ENCODE measurements at regions not wholly inside any gene's neighbourhood (a gene's known extent, or its start where the extent isn't known, plus 50 kb on each side); places are given as distances from the start of the nearest gene placed in this dataset.

DNA sequence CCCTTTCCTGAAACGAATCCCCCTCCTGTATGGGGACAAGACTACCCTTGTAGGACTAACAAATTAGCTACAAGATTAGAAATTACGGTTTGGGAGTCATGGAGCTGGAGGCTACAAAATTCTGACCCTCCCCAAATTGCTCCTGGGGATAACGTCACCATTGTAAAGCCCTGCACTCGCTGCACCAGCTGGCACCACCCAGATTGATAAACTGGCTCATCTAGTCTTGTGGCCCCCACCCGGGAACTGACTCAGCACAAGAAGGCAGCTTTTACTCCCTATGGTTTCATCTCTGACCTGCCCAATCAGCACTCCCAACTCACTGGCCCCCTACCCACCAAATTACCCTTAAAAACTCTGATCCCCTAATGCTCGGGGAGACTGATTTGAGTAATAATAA is 150.6 kb upstream of the TSC22D1 start:
- 0 out of 5 replicates have a peak, but pooled peaks cover 0 to 3% of the 10 kb centered on the region in 2 experiments for H3K27me3 ChIP-seq (ENCODE audit: control insufficient read depth in 1 of 2, insufficient read depth in 2 of 2, low read length in 2 of 2)
- FAIRE-seq (no peak), ATAC-seq (no peak), DNase-seq (ENCODE audit: low spot score) (no peak)
- intact Hi-C loops (cut with micrococcal nuclease; ENCODE audit: unreplicated experiment) (no loop called here), in situ Hi-C loops (cut with HindIII; ENCODE audit: extremely low pct_ligation_motif_present, low pct_unique_long_range_greater_than_20kb) (no loop called here)
- H3K79me2 ChIP-seq (ENCODE audit: insufficient read depth, low read length) = no peaks in the 10 kb centered on the region
- no peaks in the 10 kb centered on the region for H3K9me3 ChIP-seq (ENCODE audit: low read length)
- no peak overlapping the region for H2AFZ ChIP-seq (ENCODE audit: low read length)
- H4K20me1 ChIP-seq (ENCODE audit: insufficient read depth, low read length) = no peaks in the 10 kb centered on the region
- ChIA-PET POLR2A (no interaction called here), CTCF (ENCODE audit: low intra/inter-chr PET ratio, low total read pairs) (no interaction called here)
- no peak overlapping the region for H3K9ac ChIP-seq (ENCODE audit: insufficient read depth, low read depth, low read length)
- 54% methylated on average over 6 of the region's 6 CpGs for WGBS (ENCODE audit: low lambda C conversion rate)
- no TSS peak for BruUV-seq (replicated peaks)
- H3K27ac ChIP-seq (ENCODE audit: extremely low read length, insufficient read depth, low read length) = no peak overlapping the region
- no peak overlapping the region for H3K4me3 ChIP-seq (replicated peaks in 1 of 3; ENCODE audit: insufficient read depth in 1 of 3, low read depth in 2 of 3, low read length in 3 of 3)
- no peak overlapping the region for H3K4me2 ChIP-seq (ENCODE audit: low read depth, low read length)
- H3K4me1 ChIP-seq (ENCODE audit: insufficient read depth, low read length) = peaks cover 3% of the 10 kb centered on the region
- H3K36me3 ChIP-seq (replicated peaks in 1 of 2; ENCODE audit: control insufficient read depth in 1 of 2, insufficient read depth in 2 of 2, low read length in 2 of 2) = no peaks in the 10 kb centered on the region
- TF ChIP-seq HIVEP1 (CRISPR knock-in tag; IDR thresholded peaks at IDR 0.05) (no peak), FOXK1 (CRISPR knock-in tag; IDR thresholded peaks at IDR 0.05; ENCODE audit: borderline replicate concordance, low read depth) (no peak), ZFP62 (CRISPR knock-in tag; IDR thresholded peaks at IDR 0.05) (no peak), KAT7 (CRISPR knock-in tag; IDR thresholded peaks at IDR 0.05; ENCODE audit: borderline replicate concordance) (no peak), PPARG (CRISPR knock-in tag; conservative IDR thresholded peaks at IDR 0.05) (no peak), TCF12 (IDR thresholded peaks at IDR 0.05) (no peak), TCF12 (CRISPR knock-in tag; IDR thresholded peaks at IDR 0.05) (no peak), ZNF7 (CRISPR knock-in tag; IDR thresholded peaks at IDR 0.05) (no peak), REL (CRISPR knock-in tag; conservative IDR thresholded peaks at IDR 0.05) (no peak), ZKSCAN1 (IDR thresholded peaks at IDR 0.05; ENCODE audit: low read length) (no peak)
- TF ChIP-seq, protein P1, sequence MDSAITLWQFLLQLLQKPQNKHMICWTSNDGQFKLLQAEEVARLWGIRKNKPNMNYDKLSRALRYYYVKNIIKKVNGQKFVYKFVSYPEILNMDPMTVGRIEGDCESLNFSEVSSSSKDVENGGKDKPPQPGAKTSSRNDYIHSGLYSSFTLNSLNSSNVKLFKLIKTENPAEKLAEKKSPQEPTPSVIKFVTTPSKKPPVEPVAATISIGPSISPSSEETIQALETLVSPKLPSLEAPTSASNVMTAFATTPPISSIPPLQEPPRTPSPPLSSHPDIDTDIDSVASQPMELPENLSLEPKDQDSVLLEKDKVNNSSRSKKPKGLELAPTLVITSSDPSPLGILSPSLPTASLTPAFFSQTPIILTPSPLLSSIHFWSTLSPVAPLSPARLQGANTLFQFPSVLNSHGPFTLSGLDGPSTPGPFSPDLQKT (CRISPR knock-in tag; IDR thresholded peaks at IDR 0.05; ENCODE audit: borderline replicate concordance) = no peak
- TF ChIP-seq, protein P2, sequence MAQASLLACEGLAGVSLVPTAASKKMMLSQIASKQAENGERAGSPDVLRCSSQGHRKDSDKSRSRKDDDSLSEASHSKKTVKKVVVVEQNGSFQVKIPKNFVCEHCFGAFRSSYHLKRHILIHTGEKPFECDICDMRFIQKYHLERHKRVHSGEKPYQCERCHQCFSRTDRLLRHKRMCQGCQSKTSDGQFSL (CRISPR knock-in tag; IDR thresholded peaks at IDR 0.05) = no peak
